Adrenal gland (tissue), 5 donors: ENCODE measurements at regions not wholly inside any gene's neighbourhood (a gene's known extent, or its start where the extent isn't known, plus 50 kb on each side); places are given as distances from the start of the nearest gene placed in this dataset.

Experiments used
- CTCF ChIP-seq, 6 experiments: fragments of 450-650 bp in 4 of 6; fragments of 200-600 bp in 2 of 6; sonication (generic) in 1 of 6; IDR thresholded peaks; 1 replicate in 5 of 6; 2 replicates in 1 of 6; pipeline versions ENCODE4 v1.5.1 to v1.8.0; 2016 to 2021; ENCODE audit warnings: antibody characterized with exemption in 6 of 6, mild to moderate bottlenecking in 2 of 6, moderate library complexity in 1 of 6
- POLR2A ChIP-seq, 2 donors: fragments of 450-650 bp; IDR thresholded peaks; one replicate each; pipeline ENCODE4 v1.6.1; 2017; ENCODE audit warnings: antibody characterized with exemption in 2 of 2, mild to moderate bottlenecking in 2 of 2, moderate library complexity in 1 of 2
- donor health status: DM: no; HTN: no; CAD: no.

GRCh38 chr6:51369485-51369884 lies 550.8 kb downstream of the TFAP2B start:
- TF ChIP-seq CTCF (IDR thresholded peaks at IDR 0.05) (no peak), POLR2A (IDR thresholded peaks at IDR 0.05) (no peak)
